ENCODE measurements at regions not wholly inside any gene's neighbourhood (a gene's known extent, or its start where the extent isn't known, plus 50 kb on each side); places are given as distances from the start of the nearest gene placed in this dataset.
A peak's percentile ranks its signal among the peaks of the same experiment; 100 is the strongest.

- DNase-seq (ENCODE audit: low read depth in 3 of 3, low spot score in 2 of 3), result no peak
These were observed 208.6 kb upstream of the SFRP2 start for GRCh38 chr4:153997516-153997915.

GRCh38 chr4:153989505-153989904 is 200.6 kb upstream of the SFRP2 start:
- no peak for DNase-seq (ENCODE audit: low read depth in 3 of 3, low spot score in 2 of 3)

GRCh38 chr4:153988492-153989363 is 199.8 kb upstream of the SFRP2 start:
- DNase-seq (ENCODE audit: low read depth in 3 of 3, low spot score in 2 of 3), result no peak

GRCh38 chr4:153987291-153987690 is 198.4 kb upstream of the SFRP2 start:
- DNase-seq (ENCODE audit: low read depth in 3 of 3, low spot score in 2 of 3), result no peak

GRCh38 chr4:153976954-153977353 is 188.1 kb upstream of the SFRP2 start:
- DNase-seq (ENCODE audit: low read depth in 3 of 3, low spot score in 2 of 3), result no peak

- DNase-seq (ENCODE audit: low read depth in 3 of 3, low spot score in 2 of 3), result no peak
These were observed 185.6 kb upstream of the SFRP2 start for GRCh38 chr4:153974452-153974851.

- no peak for DNase-seq (ENCODE audit: low read depth in 3 of 3, low spot score in 2 of 3)
These were observed 185.1 kb upstream of the SFRP2 start for GRCh38 chr4:153973942-153974341.

GRCh38 chr4:153971899-153972298 is 183.0 kb upstream of the SFRP2 start:
- DNase-seq (ENCODE audit: low read depth in 3 of 3, low spot score in 2 of 3), result no peak

GRCh38 chr4:153970169-153970568 is 181.3 kb upstream of the SFRP2 start:
- DNase-seq (ENCODE audit: low read depth in 3 of 3, low spot score in 2 of 3), result no peak

GRCh38 chr4:153969542-153969941 is 180.7 kb upstream of the SFRP2 start:
- no peak for DNase-seq (ENCODE audit: low read depth in 3 of 3, low spot score in 2 of 3)

- no peak for DNase-seq (ENCODE audit: low read depth in 3 of 3, low spot score in 2 of 3)
These were observed 177.8 kb upstream of the SFRP2 start for GRCh38 chr4:153966641-153967040.

GRCh38 chr4:153963216-153963615 is 174.3 kb upstream of the SFRP2 start:
- no peak for DNase-seq (ENCODE audit: low read depth in 3 of 3, low spot score in 2 of 3)

- no peak for DNase-seq (ENCODE audit: low read depth in 3 of 3, low spot score in 2 of 3)
These were observed 173.6 kb upstream of the SFRP2 start for GRCh38 chr4:153962311-153963039.

- no peak for DNase-seq (ENCODE audit: low read depth in 3 of 3, low spot score in 2 of 3)
These were observed 166.4 kb upstream of the SFRP2 start for GRCh38 chr4:153955327-153955726.

- no peak for DNase-seq (ENCODE audit: low read depth in 3 of 3, low spot score in 2 of 3)
These were observed 165.8 kb upstream of the SFRP2 start for GRCh38 chr4:153954654-153955053.

- DNase-seq (ENCODE audit: low read depth in 3 of 3, low spot score in 2 of 3), result peak; percentile 5 to 29 (median 21)
These were observed 161.5 kb upstream of the SFRP2 start for GRCh38 chr4:153950100-153950979.

- no peak for DNase-seq (ENCODE audit: low read depth in 3 of 3, low spot score in 2 of 3)
These were observed 159.2 kb upstream of the SFRP2 start for GRCh38 chr4:153948041-153948440.

GRCh38 chr4:153947124-153947523 is 158.2 kb upstream of the SFRP2 start:
- DNase-seq (ENCODE audit: low read depth in 3 of 3, low spot score in 2 of 3), result no peak

GRCh38 chr4:153945704-153946103 is 156.8 kb upstream of the SFRP2 start:
- no peak for DNase-seq (ENCODE audit: low read depth in 3 of 3, low spot score in 2 of 3)

GRCh38 chr4:153943738-153944415 is 155.0 kb upstream of the SFRP2 start:
- no peak for DNase-seq (ENCODE audit: low read depth in 3 of 3, low spot score in 2 of 3)
